WTC11 (cell line): ENCODE measurements at regions not wholly inside any gene's neighbourhood (a gene's known extent, or its start where the extent isn't known, plus 50 kb on each side); places are given as distances from the start of the nearest gene placed in this dataset.

Source experiments
- CTCF ChIP-seq: fragments of 200-600 bp; IDR thresholded peaks from 2 replicates; pipeline ENCODE4 v1.8.0; 2022; ENCODE audit warnings: antibody characterized with exemption
- ESRRA ChIP-seq: sonication (generic); formaldehyde crosslinking; IDR thresholded peaks from 2 replicates; pipeline ENCODE4 v1.8.1; 2022; ENCODE audit warnings: mild to moderate bottlenecking, missing genetic modification reagents, borderline replicate concordance
- ETV6 ChIP-seq: sonication (generic); formaldehyde crosslinking; IDR thresholded peaks from 2 replicates; pipeline ENCODE4 v1.8.1; 2022; ENCODE audit warnings: mild to moderate bottlenecking, missing genetic modification reagents
- MXD4 ChIP-seq: fragments of 250-450 bp; sonication (Bioruptor Pico); IDR thresholded peaks from 2 replicates; pipeline ENCODE4 v1.8.0; 2021; ENCODE audit warnings: mild to moderate bottlenecking, moderate library complexity, borderline replicate concordance
- NR2C2 ChIP-seq: sonication (generic); formaldehyde crosslinking; IDR thresholded peaks from 2 replicates; pipeline ENCODE4 v1.8.0; 2022; ENCODE audit warnings: mild to moderate bottlenecking, missing genetic modification reagents

DNA sequence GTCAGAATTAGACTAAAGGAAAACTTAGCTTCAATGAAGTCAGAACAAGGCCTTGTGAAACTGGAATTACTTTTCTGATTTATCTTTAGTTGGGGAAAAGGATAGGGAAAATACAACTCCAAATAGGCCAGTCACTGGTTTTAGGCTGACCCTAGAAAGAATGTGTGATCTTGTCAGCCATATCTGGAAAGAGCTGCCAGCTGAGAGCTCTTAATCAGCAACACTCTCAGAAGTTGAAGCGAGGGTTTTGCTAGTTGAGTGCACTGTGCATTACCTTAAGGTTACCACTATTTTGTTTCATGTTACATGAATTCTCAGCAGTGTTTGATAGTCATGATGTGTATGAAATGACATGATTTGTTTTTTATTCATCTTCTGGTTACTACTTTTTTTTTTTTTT, 905.3 kb upstream of the ALCAM start:
- TF ChIP-seq CTCF, result no peak
- no peak for TF ChIP-seq MXD4 (CRISPR knock-in tag)
- TF ChIP-seq NR2C2 (CRISPR knock-in tag), result no peak
- TF ChIP-seq ESRRA, result no peak
- no peak for TF ChIP-seq ETV6 (CRISPR knock-in tag)
